ENCODE measurements at regions not wholly inside any gene's neighbourhood (a gene's known extent, or its start where the extent isn't known, plus 50 kb on each side); places are given as distances from the start of the nearest gene placed in this dataset.

GRCh38 chr4:159856451-159856850 is 753.6 kb downstream of the RAPGEF2 start:
- POLR2A ChIA-PET: no interaction called here
- in situ Hi-C loops (cut with HindIII; ENCODE audit: extremely low pct_ligation_motif_present, low pct_unique_long_range_greater_than_20kb): no loop called here

DNA sequence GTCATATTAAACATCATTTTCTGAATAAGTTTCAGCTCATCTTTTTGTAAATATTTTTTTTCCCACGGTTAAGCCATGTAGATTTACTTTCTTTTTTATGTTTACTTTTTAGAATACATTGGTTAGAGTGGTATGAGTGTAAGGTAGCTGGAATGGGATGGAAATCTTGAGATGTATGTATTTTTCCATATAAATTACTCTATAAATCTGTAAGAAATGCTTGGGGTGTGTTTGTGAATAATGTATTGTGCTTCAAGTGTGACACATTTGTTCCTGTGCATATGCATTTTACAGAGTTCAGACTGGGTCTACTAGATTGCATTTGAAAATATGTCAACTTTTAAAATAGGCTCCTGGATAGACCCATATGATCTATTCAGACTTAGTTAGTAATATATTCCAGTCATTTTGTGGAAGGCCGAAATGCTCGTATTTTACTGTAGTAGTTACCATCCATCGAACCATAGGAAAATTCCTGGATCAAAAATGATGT is 756.8 kb downstream of the RAPGEF2 start:
- in situ Hi-C loops (cut with HindIII; ENCODE audit: extremely low pct_ligation_motif_present, low pct_unique_long_range_greater_than_20kb): no loop called here
- no TSS peak for BruUV-seq (replicated peaks)
- no peak overlapping the region for H3K9ac ChIP-seq (ENCODE audit: insufficient read depth, low read depth, low read length)
- H3K36me3 ChIP-seq (replicated peaks in 1 of 2; ENCODE audit: control insufficient read depth in 1 of 2, insufficient read depth in 2 of 2, low read length in 2 of 2): no peaks in the 10 kb centered on the region
- no peak for TF ChIP-seq MLLT10 (CRISPR knock-in tag; IDR thresholded peaks at IDR 0.05)
- no peak for TF ChIP-seq HOXD1 (CRISPR knock-in tag; IDR thresholded peaks at IDR 0.05)
- no peak for TF ChIP-seq ZFP41 (CRISPR knock-in tag; IDR thresholded peaks at IDR 0.05; ENCODE audit: borderline replicate concordance)
- TF ChIP-seq ZNF558 (CRISPR knock-in tag; IDR thresholded peaks at IDR 0.05; ENCODE audit: borderline replicate concordance): no peak
- TF ChIP-seq SAFB2 (CRISPR knock-in tag; IDR thresholded peaks at IDR 0.05; ENCODE audit: borderline replicate concordance, low read depth): no peak
- TF ChIP-seq, protein P1, sequence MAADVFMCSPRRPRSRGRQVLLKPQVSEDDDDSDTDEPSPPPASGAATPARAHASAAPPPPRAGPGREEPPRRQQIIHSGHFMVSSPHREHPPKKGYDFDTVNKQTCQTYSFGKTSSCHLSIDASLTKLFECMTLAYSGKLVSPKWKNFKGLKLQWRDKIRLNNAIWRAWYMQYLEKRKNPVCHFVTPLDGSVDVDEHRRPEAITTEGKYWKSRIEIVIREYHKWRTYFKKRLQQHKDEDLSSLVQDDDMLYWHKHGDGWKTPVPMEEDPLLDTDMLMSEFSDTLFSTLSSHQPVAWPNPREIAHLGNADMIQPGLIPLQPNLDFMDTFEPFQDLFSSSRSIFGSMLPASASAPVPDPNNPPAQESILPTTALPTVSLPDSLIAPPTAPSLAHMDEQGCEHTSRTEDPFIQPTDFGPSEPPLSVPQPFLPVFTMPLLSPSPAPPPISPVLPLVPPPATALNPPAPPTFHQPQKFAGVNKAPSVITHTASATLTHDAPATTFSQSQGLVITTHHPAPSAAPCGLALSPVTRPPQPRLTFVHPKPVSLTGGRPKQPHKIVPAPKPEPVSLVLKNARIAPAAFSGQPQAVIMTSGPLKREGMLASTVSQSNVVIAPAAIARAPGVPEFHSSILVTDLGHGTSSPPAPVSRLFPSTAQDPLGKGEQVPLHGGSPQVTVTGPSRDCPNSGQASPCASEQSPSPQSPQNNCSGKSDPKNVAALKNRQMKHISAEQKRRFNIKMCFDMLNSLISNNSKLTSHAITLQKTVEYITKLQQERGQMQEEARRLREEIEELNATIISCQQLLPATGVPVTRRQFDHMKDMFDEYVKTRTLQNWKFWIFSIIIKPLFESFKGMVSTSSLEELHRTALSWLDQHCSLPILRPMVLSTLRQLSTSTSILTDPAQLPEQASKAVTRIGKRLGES (CRISPR knock-in tag; IDR thresholded peaks at IDR 0.05; ENCODE audit: borderline replicate concordance): no peak
- TF ChIP-seq PHF21A (CRISPR knock-in tag; IDR thresholded peaks at IDR 0.05): no peak
- no peak for TF ChIP-seq ZMYM4 (CRISPR knock-in tag; IDR thresholded peaks at IDR 0.05)
- TF ChIP-seq ZNF382 (CRISPR knock-in tag; IDR thresholded peaks at IDR 0.05; ENCODE audit: borderline replicate concordance): no peak
- H3K9me3 ChIP-seq (ENCODE audit: low read length): no peaks in the 10 kb centered on the region
- DNase-seq (ENCODE audit: low spot score): no peak
- intact Hi-C loops (cut with micrococcal nuclease; ENCODE audit: unreplicated experiment): no loop called here
- H3K27ac ChIP-seq (ENCODE audit: extremely low read length, insufficient read depth, low read length): no peak overlapping the region
- ChIA-PET CTCF (ENCODE audit: low intra/inter-chr PET ratio, low total read pairs) (no interaction called here), POLR2A (no interaction called here)
- no peaks in the 10 kb centered on the region for H3K4me1 ChIP-seq (ENCODE audit: insufficient read depth, low read length)
- no peak overlapping the region for H2AFZ ChIP-seq (ENCODE audit: low read length)
- H3K27me3 ChIP-seq (ENCODE audit: control insufficient read depth in 1 of 2, insufficient read depth in 2 of 2, low read length in 2 of 2): no peaks in the 10 kb centered on the region
- no peak for ATAC-seq
- no peak overlapping the region for H3K4me2 ChIP-seq (ENCODE audit: low read depth, low read length)
- no peak for FAIRE-seq
- 0% methylated on average over 4 of the region's 4 CpGs for WGBS (ENCODE audit: low lambda C conversion rate)
- no peak overlapping the region for H3K4me3 ChIP-seq (replicated peaks in 1 of 3; ENCODE audit: insufficient read depth in 1 of 3, low read depth in 2 of 3, low read length in 3 of 3)
- no peaks in the 10 kb centered on the region for H4K20me1 ChIP-seq (ENCODE audit: insufficient read depth, low read length)
- no peaks in the 10 kb centered on the region for H3K79me2 ChIP-seq (ENCODE audit: insufficient read depth, low read length)

More at GRCh38 chr4:159856451-159856850, 753.6 kb downstream of the RAPGEF2 start:
- Histone ChIP-seq H3K79me2 (ENCODE audit: insufficient read depth, low read length) (no peaks in the 10 kb centered on the region), H3K4me1 (ENCODE audit: insufficient read depth, low read length) (no peaks in the 10 kb centered on the region), H3K4me3 (replicated peaks in 1 of 3; ENCODE audit: insufficient read depth in 1 of 3, low read depth in 2 of 3, low read length in 3 of 3) (no peak overlapping the region), H3K36me3 (replicated peaks in 1 of 2; ENCODE audit: control insufficient read depth in 1 of 2, insufficient read depth in 2 of 2, low read length in 2 of 2) (no peaks in the 10 kb centered on the region), H2AFZ (ENCODE audit: low read length) (no peak overlapping the region), H3K9me3 (ENCODE audit: low read length) (no peaks in the 10 kb centered on the region), H3K27me3 (ENCODE audit: control insufficient read depth in 1 of 2, insufficient read depth in 2 of 2, low read length in 2 of 2) (no peaks in the 10 kb centered on the region), H3K4me2 (ENCODE audit: low read depth, low read length) (no peak overlapping the region), H4K20me1 (ENCODE audit: insufficient read depth, low read length) (no peaks in the 10 kb centered on the region), H3K9ac (ENCODE audit: insufficient read depth, low read depth, low read length) (no peak overlapping the region), H3K27ac (ENCODE audit: extremely low read length, insufficient read depth, low read length) (no peak overlapping the region)
- TF ChIP-seq, protein P2, sequence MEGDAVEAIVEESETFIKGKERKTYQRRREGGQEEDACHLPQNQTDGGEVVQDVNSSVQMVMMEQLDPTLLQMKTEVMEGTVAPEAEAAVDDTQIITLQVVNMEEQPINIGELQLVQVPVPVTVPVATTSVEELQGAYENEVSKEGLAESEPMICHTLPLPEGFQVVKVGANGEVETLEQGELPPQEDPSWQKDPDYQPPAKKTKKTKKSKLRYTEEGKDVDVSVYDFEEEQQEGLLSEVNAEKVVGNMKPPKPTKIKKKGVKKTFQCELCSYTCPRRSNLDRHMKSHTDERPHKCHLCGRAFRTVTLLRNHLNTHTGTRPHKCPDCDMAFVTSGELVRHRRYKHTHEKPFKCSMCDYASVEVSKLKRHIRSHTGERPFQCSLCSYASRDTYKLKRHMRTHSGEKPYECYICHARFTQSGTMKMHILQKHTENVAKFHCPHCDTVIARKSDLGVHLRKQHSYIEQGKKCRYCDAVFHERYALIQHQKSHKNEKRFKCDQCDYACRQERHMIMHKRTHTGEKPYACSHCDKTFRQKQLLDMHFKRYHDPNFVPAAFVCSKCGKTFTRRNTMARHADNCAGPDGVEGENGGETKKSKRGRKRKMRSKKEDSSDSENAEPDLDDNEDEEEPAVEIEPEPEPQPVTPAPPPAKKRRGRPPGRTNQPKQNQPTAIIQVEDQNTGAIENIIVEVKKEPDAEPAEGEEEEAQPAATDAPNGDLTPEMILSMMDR (CRISPR knock-in tag; IDR thresholded peaks at IDR 0.05): no peak
- no peak for TF ChIP-seq PLRG1 (conservative IDR thresholded peaks at IDR 0.05)
- TF ChIP-seq HMG20B (CRISPR knock-in tag; conservative IDR thresholded peaks at IDR 0.05): no peak
- TF ChIP-seq, protein P3, sequence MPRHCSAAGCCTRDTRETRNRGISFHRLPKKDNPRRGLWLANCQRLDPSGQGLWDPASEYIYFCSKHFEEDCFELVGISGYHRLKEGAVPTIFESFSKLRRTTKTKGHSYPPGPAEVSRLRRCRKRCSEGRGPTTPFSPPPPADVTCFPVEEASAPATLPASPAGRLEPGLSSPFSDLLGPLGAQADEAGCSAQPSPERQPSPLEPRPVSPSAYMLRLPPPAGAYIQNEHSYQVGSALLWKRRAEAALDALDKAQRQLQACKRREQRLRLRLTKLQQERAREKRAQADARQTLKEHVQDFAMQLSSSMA (CRISPR knock-in tag; IDR thresholded peaks at IDR 0.05): no peak
- CTCF ChIA-PET (ENCODE audit: low intra/inter-chr PET ratio, low total read pairs): no interaction called here
- intact Hi-C loops (cut with micrococcal nuclease; ENCODE audit: unreplicated experiment): no loop called here
- no peak for ATAC-seq
- no TSS peak for BruUV-seq (replicated peaks)
- WGBS (ENCODE audit: low lambda C conversion rate): under 1% methylated on average over 4 of the region's 5 CpGs
- DNase-seq (ENCODE audit: low spot score): peak; percentile 4
- no peak for FAIRE-seq
